GM19372 (cell line): ENCODE measurements at regions not wholly inside any gene's neighbourhood (a gene's known extent, or its start where the extent isn't known, plus 50 kb on each side); places are given as distances from the start of the nearest gene placed in this dataset.

Experiments used
- ATAC-seq: cut with Tn5 transposase; IDR thresholded peaks from one replicate; pipeline ENCODE4 v1.9.1; 2021; ENCODE audit warnings: mild to moderate bottlenecking, low read depth, moderate library complexity; ENCODE audit not compliant: unreplicated experiment

DNA sequence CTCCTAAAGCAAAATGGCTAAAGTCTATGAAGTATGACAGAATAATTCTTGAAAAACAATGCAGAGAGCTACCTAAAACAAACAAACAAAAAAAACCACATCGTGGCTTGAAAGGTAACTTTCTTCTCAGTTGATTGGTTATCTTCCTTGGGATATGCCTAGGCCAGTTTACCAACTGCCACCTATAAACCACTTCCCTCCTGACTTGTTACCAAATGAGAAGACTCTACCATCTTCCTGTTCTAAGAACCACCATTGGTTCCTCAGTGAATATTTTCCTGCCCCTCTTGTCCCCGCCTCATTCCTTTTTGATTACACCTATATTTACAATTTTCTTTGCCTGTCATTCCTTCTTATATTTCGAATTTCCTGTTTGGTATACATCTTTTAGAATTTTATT is 336.6 kb downstream of the SIPA1L2 start:
- ATAC-seq, result no peak

DNA sequence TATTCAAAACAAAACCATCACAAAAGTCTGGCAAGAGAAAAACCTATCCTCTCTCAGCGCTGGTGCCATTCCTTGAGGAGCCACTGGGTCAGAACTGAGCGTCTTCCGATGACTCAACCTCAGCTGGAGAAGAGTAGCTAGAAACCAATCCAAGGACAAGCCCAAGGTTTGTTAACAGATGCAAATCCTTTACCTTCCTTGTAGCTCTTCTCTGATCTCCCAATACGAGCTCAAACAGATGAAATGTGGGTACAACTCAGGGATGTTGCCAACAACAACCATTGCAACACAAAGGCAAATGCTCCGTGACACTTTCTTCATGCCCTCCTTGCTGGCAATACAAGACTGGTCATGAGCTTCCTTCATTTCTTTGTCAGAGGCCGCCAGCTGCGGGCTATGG is 337.1 kb downstream of the SIPA1L2 start:
- ATAC-seq, result no peak

DNA sequence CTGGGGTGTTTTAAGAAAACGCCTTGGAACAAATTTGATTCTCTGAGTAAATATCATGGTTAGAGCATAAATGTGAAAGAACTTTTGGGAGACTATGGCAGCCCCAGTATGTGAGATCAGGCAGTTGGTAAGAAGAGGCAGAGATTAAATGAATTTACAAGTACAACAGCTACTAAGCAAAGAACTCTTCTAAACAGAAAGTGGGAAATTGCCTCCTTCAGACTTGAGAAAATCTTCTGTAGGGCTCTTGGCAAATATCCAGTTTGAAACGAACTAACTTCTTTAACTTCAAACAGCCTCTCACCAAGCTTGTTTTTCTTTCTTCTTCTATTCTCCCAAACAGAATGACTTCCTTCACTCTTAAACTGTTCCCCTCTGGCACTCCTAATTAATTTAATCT is 337.7 kb downstream of the SIPA1L2 start:
- no peak for ATAC-seq

DNA sequence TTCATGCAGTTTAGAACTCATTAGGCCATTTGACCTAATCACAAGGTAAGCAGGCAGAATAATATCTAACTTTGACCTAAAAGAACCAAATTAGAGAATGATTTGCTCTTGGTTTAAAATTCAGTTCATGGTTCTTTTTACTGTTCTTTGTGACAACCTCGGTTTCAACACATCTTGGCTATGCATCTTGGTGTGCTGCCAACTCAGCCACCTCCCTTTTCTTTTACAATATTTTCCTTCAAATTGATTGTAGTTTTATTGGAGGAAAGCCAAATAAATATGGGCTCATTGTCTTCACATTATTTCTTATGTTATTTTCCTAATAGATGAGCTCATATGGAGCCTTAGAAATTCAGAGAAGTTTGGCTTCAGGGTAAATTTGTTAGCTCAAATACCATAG is 338.3 kb downstream of the SIPA1L2 start:
- no peak for ATAC-seq

DNA sequence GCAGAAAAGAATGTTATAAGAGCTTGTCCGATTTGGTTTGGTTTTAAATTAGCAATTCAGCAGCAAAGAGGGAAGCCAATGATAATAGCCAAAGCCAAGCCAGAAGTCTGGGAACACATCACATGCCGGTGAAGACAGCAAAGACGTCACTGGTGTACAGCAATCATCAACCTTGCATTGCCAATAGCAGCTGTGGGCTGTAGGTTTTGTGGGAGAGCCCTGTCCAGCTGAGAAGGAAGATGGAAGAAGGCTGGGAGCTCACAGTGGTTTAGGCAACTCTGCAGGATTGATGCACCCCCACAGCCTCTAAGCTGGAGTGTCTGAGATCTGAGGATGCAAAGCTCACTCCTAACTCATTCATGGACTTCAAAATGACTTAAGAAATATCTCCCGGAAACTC is 338.7 kb downstream of the SIPA1L2 start:
- ATAC-seq, result no peak

DNA sequence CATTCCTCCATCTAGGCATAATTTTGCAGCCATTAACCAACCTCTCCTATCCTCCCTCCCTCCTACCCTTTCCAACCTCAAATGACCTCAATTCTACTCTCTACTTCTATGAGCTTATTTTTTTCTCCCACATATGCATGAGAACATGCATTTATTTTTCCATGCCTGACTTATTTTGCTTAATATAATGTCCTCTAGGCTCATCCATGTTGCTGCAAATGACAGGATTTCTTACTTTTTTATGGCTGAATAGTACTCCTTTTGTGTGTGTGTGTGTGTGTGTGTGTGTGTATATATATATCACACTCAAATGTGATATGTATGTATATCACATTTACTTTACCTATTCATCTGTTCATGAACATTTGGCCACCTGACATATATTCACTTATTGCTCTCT is 339.4 kb downstream of the SIPA1L2 start:
- ATAC-seq, result no peak

DNA sequence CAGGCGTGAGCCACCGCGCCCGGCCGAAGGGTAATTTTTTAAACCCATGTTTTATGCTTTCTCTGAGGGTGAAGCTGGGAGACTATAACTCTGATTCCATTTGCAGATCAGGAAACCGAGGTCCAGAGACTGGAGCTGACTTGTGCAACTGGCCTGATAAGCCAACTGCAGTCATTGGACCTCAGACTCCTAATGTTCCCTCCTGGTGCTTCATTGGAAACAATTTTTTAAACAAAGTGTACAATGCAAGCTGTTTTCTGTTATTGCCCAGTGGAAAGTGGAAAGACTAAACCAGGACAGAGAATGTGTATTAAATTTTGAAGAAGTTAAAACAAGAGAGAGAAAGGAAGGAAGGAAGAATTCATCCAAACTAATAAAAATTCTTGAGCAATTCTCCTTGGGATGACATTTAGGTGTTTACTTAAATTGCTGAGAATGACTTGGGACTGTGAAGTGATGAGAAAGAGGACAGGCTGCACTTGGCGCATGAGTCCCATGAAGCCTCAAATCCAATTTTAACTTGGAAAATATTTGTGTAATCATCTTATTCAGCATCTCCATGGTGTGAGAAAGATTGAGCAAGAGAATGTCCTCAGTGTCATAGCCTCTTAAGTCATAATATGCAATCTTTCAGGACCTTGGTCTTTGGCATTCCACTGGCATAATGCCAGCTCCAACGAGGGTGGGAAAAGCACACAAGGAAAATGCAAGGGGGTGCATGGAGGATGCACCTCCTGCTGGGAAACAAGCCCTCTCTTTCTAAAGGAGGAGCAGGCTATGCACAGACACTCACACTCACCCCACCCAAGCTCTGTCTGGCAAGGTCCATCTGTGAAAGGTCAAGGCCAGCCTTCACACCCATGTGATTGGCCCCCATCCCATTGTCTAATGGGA is 342.0 kb downstream of the SIPA1L2 start:
- ATAC-seq, result no peak

DNA sequence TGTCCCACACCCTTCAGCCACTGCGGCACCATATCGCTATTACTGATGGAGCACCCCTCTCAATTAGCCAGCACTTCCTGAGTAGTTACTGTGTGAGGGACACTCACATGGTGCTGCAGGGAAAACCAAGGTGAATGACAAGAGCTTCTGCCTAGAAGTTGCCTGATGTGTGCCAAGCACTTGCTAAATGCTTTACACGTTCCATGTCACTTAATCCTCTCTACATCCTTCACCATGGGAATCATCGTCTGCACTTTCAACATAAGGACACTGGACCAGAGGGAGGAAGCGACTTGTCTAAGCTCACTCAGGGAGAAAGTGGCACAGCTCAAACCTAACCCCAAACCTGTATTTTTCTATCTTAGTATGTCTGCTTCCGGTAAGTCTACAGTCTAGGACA is 344.8 kb downstream of the SIPA1L2 start:
- no peak for ATAC-seq

DNA sequence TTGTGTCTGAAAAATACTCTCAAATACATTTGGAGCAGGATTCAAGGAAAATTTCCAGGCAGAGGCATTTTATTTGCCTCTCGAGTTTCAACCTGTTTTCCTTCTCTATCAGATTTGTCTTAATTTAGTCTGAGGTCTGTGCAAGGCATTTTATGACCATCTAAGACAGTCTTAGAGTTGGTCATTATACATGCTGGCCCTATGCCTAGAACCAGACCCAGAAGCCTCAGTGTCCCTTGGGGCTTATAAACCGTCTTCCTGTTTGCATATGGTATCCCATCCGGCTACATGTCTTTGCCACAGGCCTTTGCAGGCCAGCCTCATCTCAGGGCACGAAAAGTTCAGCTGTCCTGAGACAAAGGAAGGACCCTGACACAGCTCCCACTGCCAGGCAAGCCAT is 346.1 kb downstream of the SIPA1L2 start:
- ATAC-seq, result no peak

DNA sequence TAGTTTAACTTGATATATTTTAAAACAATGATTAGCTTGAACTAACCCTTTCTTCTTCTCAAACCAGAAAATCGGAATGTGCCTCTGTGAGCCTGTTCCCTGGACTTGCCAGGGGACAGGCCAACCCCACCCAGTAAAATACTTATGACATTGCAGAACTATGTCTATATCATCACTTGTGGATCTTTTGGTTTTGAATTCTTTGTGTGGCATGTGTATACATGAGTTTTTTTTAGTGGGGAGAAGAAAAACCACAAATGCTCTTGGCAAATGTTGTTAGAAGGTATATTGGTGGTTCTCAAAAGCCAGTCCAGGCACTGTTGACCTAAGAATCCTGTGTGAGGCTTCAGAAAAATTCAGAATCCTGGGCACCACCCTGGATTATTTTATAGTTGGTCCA is 347.4 kb downstream of the SIPA1L2 start:
- no peak for ATAC-seq

DNA sequence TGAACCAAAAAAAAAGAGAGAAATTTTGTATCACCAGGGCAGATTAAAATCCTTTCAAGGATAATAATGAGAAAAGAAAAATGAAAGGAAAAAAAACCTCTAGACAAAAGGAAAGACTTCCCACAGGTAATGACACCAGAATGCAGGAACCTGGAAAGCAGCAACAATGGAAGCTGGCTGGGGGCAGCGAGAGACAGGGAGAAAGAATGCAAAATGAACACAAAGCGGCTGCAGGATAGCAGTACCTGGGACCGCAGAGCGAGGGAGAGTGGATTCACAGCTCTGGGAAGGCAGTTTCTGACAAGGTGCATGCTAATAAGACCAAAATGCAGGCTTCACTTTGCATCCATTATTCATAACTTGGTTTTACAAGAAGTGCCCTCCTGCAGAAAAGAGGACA is 349.0 kb downstream of the SIPA1L2 start:
- ATAC-seq, result no peak

DNA sequence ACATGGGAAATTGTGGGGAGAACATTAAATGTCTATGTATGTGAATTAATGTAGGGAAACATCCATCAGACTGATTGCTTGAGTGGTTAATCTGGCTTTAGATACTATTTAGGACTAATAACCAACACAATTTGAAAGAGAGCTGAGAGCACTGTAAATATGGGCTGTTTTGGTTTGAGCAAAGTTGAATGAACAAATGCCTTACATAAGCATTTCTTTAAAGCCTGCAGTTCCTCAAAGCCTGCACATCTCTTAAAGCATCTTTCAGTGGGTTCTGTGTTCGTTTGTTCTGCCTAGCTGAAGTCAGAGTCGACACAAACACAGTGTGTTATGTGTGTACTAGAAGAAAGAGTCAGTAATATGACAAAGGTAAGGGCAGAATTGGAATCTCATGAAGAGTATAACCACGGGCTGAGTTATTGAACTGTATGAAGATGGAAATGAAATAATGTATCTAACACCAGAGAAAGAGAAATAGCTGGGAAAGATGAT is 350.0 kb downstream of the SIPA1L2 start:
- ATAC-seq, result no peak

DNA sequence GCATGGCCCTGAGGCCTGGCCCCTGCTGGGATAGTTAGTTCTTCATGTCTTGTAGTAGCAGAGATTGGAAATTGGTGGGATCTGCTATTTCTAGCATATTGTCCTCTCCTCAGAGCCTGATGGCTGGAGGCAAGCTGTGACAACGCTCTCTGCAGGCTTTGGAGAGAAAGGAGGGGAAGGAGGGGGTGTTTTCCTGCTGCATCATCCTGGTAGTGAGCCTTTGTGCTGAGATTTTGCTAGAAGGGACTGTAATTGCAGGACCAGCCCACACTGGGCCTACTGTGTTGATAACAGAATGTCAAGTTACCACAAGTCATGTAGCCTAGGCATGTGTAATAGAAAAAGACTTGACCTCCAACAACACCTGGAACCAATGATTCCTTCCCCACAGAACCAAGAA is 351.0 kb downstream of the SIPA1L2 start:
- no peak for ATAC-seq

DNA sequence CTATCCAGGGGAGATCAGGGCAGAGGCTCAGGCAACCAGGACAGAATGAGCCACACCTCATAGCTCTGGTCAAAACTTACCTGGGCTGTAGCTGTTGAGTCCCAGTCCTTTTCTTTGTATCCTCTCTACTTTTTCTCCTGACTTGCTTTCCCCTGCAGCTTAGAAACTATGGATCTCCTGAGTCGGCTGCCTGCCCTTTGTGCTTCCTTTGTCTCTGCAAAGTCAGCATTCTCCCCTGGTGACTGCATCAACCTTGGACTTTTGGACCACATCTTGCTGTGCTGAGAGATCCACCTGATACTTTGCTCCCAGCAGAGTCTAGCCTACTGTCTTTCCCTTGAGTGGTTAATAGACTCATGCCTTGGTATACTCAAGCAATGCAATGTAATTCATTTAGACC is 353.3 kb downstream of the SIPA1L2 start:
- ATAC-seq, result no peak

DNA sequence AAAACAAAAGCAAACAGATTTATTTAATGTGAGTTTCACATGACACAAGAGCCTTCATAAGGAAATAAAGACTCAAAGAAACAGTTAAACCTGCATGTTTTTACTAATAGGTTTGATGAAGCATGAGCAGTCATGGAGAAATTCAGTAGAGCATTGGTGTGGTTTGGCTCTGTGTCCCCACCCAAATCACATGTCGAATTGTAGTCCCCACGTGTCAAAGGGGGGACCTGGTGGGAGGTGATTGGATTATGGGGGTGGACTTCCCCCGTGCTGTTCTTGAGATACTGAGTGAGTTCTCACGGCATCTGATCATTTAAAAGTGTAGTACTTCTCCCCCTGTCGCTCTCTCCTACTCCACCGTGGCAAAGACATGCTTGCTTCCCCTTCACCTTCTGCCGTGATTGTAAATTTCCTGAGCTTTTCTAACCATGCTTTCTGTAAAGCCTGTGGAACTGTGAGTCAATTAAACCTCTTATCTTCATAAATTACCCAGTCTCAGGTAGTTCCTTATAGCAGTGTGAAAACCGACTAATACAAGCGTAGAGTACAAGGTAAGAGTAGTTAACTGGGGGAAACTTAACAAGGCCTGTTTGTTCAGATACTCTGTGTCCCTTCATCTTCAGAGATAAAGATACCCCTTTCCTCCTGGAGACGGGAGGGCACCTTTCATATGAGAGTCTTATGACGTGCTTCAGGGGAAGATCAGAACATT is 354.8 kb downstream of the SIPA1L2 start:
- ATAC-seq, result no peak

DNA sequence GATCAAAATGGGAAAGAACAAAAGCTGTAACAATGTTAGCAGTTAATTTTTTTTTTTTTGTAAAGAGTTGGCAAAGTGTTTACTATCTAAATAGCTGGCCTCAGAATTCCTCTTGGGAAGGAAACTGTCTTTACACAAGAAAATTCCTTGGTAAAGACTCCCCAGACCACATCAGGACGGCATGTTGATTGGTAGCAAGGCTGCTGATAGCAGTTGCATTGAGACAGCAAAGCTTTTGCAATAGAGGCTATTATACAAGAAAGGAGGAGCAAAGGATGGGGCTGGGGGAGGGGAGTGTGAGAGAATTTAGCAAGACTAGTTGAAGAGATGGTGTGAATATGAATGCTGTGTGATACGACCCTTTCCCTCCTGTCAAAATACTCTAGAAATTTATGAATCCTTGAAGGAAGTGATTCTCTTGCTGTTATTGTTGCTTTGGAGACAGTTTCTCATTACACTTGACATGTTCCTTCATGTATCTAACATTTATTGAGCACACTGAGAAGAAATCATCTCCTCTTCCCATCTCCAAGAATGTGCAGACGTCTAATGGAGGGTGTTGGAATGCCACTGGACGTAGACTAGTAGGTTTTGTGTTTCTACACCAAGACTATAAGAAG is 355.6 kb downstream of the SIPA1L2 start:
- no peak for ATAC-seq

DNA sequence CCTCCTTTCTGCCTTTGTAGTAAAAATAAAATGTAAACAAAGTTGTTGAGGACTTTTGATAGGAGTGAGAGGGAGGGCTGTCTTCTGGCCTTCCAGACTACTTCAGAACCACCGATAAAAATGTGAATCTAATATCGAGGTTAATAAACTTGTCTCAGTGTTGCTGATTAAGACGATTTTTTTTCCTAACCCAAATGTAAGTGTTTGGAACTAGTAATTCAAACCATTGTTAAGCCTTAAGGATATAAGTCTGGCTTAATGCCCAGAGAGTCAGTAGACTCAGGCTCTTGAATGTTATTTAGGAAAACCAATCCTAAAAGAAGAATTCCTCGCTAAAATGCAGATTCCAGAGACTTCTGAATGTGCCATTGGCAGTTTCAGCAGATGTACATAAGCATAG is 356.9 kb downstream of the SIPA1L2 start:
- no peak for ATAC-seq

DNA sequence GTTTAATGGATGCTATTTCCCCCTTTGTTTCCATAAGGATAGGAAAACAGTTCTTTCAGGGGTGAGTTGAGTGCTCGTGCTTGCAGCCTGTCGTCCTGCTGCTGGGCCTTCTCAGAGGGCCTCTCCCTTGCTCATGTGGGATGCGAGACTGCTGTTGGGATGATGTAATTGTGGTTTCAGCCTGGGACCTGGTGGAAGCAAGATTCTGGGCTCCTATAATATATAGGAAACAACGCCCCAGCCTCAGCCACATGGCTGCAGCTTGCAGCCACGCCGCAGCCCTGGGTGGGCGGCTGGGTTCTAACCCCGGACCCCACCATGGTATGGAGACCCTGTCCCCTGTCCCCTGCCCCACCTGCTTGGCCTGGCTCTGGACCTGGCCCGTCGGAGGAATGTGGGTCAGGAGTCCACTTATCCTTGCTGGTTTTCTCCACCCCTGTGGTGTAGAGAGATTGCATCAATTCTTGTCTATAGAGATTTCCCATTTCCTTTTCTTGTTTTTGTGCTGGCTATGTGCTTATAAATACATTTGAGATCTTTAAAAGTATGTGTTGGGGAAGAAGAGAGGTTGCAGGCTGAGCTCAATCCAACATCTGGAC is 357.8 kb downstream of the SIPA1L2 start:
- no peak for ATAC-seq

DNA sequence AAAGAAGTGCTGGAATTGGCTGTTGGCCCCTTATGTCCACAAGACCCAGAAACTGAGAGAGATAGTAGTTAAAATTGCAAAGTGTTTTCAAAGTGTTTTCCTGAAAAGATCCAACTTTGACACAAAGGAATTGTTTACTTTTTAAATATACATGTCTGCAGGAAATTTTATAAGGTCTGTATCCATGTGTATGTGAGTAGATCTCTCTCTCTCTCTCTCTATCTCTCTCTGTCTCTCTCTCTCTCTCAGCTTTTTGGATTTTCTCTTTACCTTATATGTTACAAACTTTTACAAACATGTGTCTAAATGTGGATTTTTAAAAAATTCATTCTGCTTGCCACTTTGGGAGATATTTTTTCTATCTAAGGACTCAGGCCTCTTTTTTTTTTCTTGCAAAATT is 358.6 kb downstream of the SIPA1L2 start:
- no peak for ATAC-seq

DNA sequence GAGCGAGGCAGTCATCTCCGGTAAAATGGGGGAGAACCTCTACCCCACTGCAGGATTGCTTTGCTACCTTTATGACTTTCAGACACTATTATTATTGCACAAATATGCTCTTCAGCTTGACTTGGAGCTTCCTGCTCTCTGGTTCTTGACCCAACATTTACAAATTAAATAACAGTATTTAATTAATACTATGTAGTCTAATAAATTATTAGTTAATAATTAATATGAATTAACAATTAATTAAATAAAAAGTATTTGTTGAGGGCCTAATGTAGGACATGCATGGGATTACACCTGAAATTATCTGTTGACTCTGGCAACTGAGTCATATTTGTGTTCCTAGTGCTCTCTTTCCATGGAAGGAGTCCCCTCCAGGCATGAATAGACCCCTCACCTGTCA is 359.9 kb downstream of the SIPA1L2 start:
- no peak for ATAC-seq
